Suprapubic skin (tissue), 3 donors: ENCODE measurements at regions not wholly inside any gene's neighbourhood (a gene's known extent, or its start where the extent isn't known, plus 50 kb on each side); places are given as distances from the start of the nearest gene placed in this dataset.

Experiments
- EP300 ChIP-seq: sonication (generic); formaldehyde crosslinking; IDR thresholded peaks from one replicate; pipeline ENCODE4 v1.6.1; 2017; ENCODE audit warnings: antibody characterized with exemption
- TF ChIP-seq, protein P1 (sequence below), 2 donors: fragments of 200-600 bp in 1 of 2; fragments of 450-650 bp in 1 of 2; sonication (generic) in 1 of 2; IDR thresholded peaks; one replicate each; pipeline ENCODE4 v1.5.1; 2016 to 2019; ENCODE audit warnings: antibody characterized with exemption in 2 of 2, mild to moderate bottlenecking in 1 of 2, moderate library complexity in 1 of 2

DNA sequence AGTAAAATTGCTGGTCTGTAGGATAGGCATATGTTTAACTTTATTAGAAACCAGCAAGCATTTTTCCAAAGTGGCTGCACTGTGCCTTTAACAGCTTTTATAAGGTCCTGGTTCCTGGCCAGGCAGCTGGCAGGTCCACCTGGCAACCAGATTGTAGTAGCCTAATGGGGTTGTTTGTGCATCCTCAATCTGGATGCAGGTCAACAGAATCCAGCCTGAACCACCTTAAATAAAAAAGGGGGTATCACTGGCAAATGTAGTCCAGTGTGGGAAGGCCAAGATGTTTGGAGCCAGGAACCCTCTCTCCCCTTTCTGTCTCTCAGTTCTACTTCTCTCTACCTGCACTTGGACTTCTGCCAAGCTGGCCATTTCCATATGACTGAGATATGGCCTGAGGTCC is 200.3 kb downstream of the ZNF621 start:
- TF ChIP-seq, protein P1, sequence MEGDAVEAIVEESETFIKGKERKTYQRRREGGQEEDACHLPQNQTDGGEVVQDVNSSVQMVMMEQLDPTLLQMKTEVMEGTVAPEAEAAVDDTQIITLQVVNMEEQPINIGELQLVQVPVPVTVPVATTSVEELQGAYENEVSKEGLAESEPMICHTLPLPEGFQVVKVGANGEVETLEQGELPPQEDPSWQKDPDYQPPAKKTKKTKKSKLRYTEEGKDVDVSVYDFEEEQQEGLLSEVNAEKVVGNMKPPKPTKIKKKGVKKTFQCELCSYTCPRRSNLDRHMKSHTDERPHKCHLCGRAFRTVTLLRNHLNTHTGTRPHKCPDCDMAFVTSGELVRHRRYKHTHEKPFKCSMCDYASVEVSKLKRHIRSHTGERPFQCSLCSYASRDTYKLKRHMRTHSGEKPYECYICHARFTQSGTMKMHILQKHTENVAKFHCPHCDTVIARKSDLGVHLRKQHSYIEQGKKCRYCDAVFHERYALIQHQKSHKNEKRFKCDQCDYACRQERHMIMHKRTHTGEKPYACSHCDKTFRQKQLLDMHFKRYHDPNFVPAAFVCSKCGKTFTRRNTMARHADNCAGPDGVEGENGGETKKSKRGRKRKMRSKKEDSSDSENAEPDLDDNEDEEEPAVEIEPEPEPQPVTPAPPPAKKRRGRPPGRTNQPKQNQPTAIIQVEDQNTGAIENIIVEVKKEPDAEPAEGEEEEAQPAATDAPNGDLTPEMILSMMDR (IDR thresholded peaks at IDR 0.05), result no peak
- no peak for TF ChIP-seq EP300
